ENCODE measurements at regions not wholly inside any gene's neighbourhood (a gene's known extent, or its start where the extent isn't known, plus 50 kb on each side); places are given as distances from the start of the nearest gene placed in this dataset.

DNA sequence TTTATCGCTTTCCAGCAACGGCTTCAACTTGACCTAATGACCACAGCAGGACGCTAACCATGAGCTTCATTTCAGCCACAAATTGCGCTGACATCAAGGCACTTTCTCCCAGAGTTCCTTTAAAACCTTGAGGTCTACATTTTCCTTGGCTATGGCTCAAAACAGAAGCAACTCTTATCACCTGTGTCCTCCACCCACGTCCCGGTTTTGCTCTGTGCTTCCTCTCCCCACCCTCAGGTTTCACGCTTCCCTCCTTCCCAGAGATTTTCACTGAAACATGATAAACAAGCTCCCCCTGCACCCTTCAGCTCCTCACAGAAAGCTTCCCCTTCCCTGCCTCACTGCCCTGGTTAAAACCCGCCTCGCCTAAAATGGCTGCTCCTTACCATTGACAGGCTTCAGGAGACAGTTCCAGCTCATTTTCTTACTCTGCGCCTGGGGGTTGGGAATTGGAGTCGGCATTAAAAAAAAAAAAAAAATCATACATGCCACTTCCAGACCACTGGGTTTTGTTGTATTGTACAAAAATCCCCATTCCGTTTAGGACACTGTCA, 229.5 kb downstream of the UBE3D start:
- WGBS (ENCODE audit: low lambda C conversion rate): 90% methylated on average over 12 of the region's 12 CpGs
- no peak overlapping the region for H3K9ac ChIP-seq
- no peaks in the 10 kb centered on the region for H3K9me3 ChIP-seq
- no peaks in the 10 kb centered on the region for H3K9me2 ChIP-seq
- H3K4me1 ChIP-seq (ENCODE audit: control insufficient read depth in 1 of 2, insufficient read depth in 2 of 2, low read depth in 1 of 2, low read length in 1 of 2): no peaks in the 10 kb centered on the region
- no peak overlapping the region for H3K27ac ChIP-seq (ENCODE audit: low read depth in 2 of 2, low read length in 1 of 2)
- no peaks in the 10 kb centered on the region for H3K79me2 ChIP-seq (ENCODE audit: insufficient read depth)
- no peaks in the 10 kb centered on the region for H3F3A ChIP-seq (replicated peaks; ENCODE audit: insufficient read depth)
- CTCF ChIA-PET: no interaction called here
- POLR2A ChIA-PET: no interaction called here
- H3K36me3 ChIP-seq (replicated peaks in 1 of 2; ENCODE audit: control insufficient read depth in 1 of 2, insufficient read depth in 2 of 2, low read length in 1 of 2): no peaks in the 10 kb centered on the region
- no peak overlapping the region for H3K4me3 ChIP-seq (ENCODE audit: low read depth in 2 of 2, low read length in 1 of 2)
- no peak overlapping the region for H2AFZ ChIP-seq (ENCODE audit: low read depth)
- DNase-seq: no peak
- no peaks in the 10 kb centered on the region for H3K27me3 ChIP-seq (ENCODE audit: insufficient read depth)
- no peak for TF ChIP-seq FOSL2 (IDR thresholded peaks at IDR 0.05; ENCODE audit: borderline replicate concordance, low read depth)
- TF ChIP-seq TCF12 (IDR thresholded peaks at IDR 0.05): no peak
- no peak for TF ChIP-seq POLR2AphosphoS5 (IDR thresholded peaks at IDR 0.05; ENCODE audit: low read depth, low read length)
- TF ChIP-seq ELF1 (IDR thresholded peaks at IDR 0.05): no peak
- no peak for TF ChIP-seq NRF1 (IDR thresholded peaks at IDR 0.05; ENCODE audit: low read depth, low read length)
- TF ChIP-seq, protein P1, sequence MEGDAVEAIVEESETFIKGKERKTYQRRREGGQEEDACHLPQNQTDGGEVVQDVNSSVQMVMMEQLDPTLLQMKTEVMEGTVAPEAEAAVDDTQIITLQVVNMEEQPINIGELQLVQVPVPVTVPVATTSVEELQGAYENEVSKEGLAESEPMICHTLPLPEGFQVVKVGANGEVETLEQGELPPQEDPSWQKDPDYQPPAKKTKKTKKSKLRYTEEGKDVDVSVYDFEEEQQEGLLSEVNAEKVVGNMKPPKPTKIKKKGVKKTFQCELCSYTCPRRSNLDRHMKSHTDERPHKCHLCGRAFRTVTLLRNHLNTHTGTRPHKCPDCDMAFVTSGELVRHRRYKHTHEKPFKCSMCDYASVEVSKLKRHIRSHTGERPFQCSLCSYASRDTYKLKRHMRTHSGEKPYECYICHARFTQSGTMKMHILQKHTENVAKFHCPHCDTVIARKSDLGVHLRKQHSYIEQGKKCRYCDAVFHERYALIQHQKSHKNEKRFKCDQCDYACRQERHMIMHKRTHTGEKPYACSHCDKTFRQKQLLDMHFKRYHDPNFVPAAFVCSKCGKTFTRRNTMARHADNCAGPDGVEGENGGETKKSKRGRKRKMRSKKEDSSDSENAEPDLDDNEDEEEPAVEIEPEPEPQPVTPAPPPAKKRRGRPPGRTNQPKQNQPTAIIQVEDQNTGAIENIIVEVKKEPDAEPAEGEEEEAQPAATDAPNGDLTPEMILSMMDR (IDR thresholded peaks at IDR 0.05): no peak
- H4K20me1 ChIP-seq (ENCODE audit: insufficient read depth): no peaks in the 10 kb centered on the region
- no peak overlapping the region for H3K4me2 ChIP-seq

- 96% methylated on average over 1 of the region's 1 CpG for WGBS (ENCODE audit: low lambda C conversion rate)
- no peaks in the 10 kb centered on the region for H3K79me2 ChIP-seq (ENCODE audit: insufficient read depth)
- H3K4me2 ChIP-seq: no peak overlapping the region
- no peaks in the 10 kb centered on the region for H3K9me3 ChIP-seq
- peaks cover 0 to 4% of the 10 kb centered on the region in 2 experiments; a peak in 1 of 4 replicates for H3K4me1 ChIP-seq (ENCODE audit: control insufficient read depth in 1 of 2, insufficient read depth in 2 of 2, low read depth in 1 of 2, low read length in 1 of 2)
- no peak overlapping the region for H3K4me3 ChIP-seq (ENCODE audit: low read depth in 2 of 2, low read length in 1 of 2)
- H3K27me3 ChIP-seq (ENCODE audit: insufficient read depth): no peaks in the 10 kb centered on the region
- DNase-seq: no peak
- no peak overlapping the region for H3K9ac ChIP-seq
- CTCF ChIA-PET: no interaction called here
- no peaks in the 10 kb centered on the region for H4K20me1 ChIP-seq (ENCODE audit: insufficient read depth)
- H3F3A ChIP-seq (replicated peaks; ENCODE audit: insufficient read depth): no peaks in the 10 kb centered on the region
- H3K36me3 ChIP-seq (replicated peaks in 1 of 2; ENCODE audit: control insufficient read depth in 1 of 2, insufficient read depth in 2 of 2, low read length in 1 of 2): no peaks in the 10 kb centered on the region
- POLR2A ChIA-PET: no interaction called here
- TF ChIP-seq, protein P1 (IDR thresholded peaks at IDR 0.05): no peak
- TF ChIP-seq, protein P2, sequence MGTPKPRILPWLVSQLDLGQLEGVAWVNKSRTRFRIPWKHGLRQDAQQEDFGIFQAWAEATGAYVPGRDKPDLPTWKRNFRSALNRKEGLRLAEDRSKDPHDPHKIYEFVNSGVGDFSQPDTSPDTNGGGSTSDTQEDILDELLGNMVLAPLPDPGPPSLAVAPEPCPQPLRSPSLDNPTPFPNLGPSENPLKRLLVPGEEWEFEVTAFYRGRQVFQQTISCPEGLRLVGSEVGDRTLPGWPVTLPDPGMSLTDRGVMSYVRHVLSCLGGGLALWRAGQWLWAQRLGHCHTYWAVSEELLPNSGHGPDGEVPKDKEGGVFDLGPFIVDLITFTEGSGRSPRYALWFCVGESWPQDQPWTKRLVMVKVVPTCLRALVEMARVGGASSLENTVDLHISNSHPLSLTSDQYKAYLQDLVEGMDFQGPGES (IDR thresholded peaks at IDR 0.05; ENCODE audit: low read depth, low read length): no peak
- TF ChIP-seq MAX (IDR thresholded peaks at IDR 0.05; ENCODE audit: low read depth) (no peak), MXI1 (IDR thresholded peaks at IDR 0.05; ENCODE audit: low read depth, low read length) (no peak), GATA2 (CRISPR knock-in tag; IDR thresholded peaks at IDR 0.05) (no peak), TAF1 (IDR thresholded peaks at IDR 0.05; ENCODE audit: borderline replicate concordance, low read depth, low read length) (no peak), RCOR1 (IDR thresholded peaks at IDR 0.05; ENCODE audit: low read length) (no peak), ELF1 (IDR thresholded peaks at IDR 0.05) (no peak), YY1 (IDR thresholded peaks at IDR 0.05; ENCODE audit: low read depth) (no peak)
- TF ChIP-seq, protein P3, sequence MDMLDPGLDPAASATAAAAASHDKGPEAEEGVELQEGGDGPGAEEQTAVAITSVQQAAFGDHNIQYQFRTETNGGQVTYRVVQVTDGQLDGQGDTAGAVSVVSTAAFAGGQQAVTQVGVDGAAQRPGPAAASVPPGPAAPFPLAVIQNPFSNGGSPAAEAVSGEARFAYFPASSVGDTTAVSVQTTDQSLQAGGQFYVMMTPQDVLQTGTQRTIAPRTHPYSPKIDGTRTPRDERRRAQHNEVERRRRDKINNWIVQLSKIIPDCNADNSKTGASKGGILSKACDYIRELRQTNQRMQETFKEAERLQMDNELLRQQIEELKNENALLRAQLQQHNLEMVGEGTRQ (IDR thresholded peaks at IDR 0.05; ENCODE audit: borderline replicate concordance, low read depth, low read length): no peak
- TF ChIP-seq, protein P4, sequence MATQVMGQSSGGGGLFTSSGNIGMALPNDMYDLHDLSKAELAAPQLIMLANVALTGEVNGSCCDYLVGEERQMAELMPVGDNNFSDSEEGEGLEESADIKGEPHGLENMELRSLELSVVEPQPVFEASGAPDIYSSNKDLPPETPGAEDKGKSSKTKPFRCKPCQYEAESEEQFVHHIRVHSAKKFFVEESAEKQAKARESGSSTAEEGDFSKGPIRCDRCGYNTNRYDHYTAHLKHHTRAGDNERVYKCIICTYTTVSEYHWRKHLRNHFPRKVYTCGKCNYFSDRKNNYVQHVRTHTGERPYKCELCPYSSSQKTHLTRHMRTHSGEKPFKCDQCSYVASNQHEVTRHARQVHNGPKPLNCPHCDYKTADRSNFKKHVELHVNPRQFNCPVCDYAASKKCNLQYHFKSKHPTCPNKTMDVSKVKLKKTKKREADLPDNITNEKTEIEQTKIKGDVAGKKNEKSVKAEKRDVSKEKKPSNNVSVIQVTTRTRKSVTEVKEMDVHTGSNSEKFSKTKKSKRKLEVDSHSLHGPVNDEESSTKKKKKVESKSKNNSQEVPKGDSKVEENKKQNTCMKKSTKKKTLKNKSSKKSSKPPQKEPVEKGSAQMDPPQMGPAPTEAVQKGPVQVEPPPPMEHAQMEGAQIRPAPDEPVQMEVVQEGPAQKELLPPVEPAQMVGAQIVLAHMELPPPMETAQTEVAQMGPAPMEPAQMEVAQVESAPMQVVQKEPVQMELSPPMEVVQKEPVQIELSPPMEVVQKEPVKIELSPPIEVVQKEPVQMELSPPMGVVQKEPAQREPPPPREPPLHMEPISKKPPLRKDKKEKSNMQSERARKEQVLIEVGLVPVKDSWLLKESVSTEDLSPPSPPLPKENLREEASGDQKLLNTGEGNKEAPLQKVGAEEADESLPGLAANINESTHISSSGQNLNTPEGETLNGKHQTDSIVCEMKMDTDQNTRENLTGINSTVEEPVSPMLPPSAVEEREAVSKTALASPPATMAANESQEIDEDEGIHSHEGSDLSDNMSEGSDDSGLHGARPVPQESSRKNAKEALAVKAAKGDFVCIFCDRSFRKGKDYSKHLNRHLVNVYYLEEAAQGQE (IDR thresholded peaks at IDR 0.05; ENCODE audit: low read depth, low read length): no peak
- no peak overlapping the region for H3K27ac ChIP-seq (ENCODE audit: low read depth in 2 of 2, low read length in 1 of 2)
- H3K9me2 ChIP-seq: no peaks in the 10 kb centered on the region
- H2AFZ ChIP-seq (ENCODE audit: low read depth): no peak overlapping the region
Observed at GRCh38 chr6:82840571-82840970, 225.1 kb downstream of the UBE3D start.

All from SK-N-SH (cell line).